ENCODE measurements at regions not wholly inside any gene's neighbourhood (a gene's known extent, or its start where the extent isn't known, plus 50 kb on each side); places are given as distances from the start of the nearest gene placed in this dataset.
"Not testable (repeated sequence)": the region's sequence is repeated elsewhere in the genome, so short reads cannot be mapped to it uniquely, and the experiment has no call there.

GRCh38 chr16:75965504-75966374 lies 239.4 kb upstream of the CPHXL start:
- no peaks in the 10 kb centered on the region for H3K4me1 Mint-ChIP-seq
- Histone ChIP-seq H3K27ac (ENCODE audit: low read depth, low read length) (no peak overlapping the region), H3K27me3 (ENCODE audit: control insufficient read depth in 2 of 2, insufficient read depth in 2 of 2, low read length in 2 of 2) (no peaks in the 10 kb centered on the region), H3K9me3 (ENCODE audit: control insufficient read depth in 2 of 3, low read length in 3 of 3) (no peaks in the 10 kb centered on the region), H3K36me3 (ENCODE audit: control insufficient read depth in 2 of 3, insufficient read depth in 3 of 3, low read length in 3 of 3) (no peaks in the 10 kb centered on the region), H3K4me1 (ENCODE audit: control insufficient read depth in 2 of 2, insufficient read depth in 2 of 2, low read length in 2 of 2) (no peaks in the 10 kb centered on the region), H3K4me3 (ENCODE audit: low read length) (no peak overlapping the region)
- peaks cover 0 to 13% (median 0%) of the 10 kb centered on the region in 11 donors for H3K9me3 Mint-ChIP-seq
- ChIA-PET POLR2A (no interaction called here), CTCF (no interaction called here)
- DNase-seq (no peak), ATAC-seq (no peak)
- H3K27me3 Mint-ChIP-seq, result peaks cover 0 to 4% (median 0%) of the 10 kb centered on the region in 5 donors
- intact Hi-C loops (cut with micrococcal nuclease), result no loop called here
- no peak overlapping the region for H3K27ac Mint-ChIP-seq
- no peaks in the 10 kb centered on the region for H3K36me3 Mint-ChIP-seq
- no peak overlapping the region for H3K4me3 Mint-ChIP-seq

- H3K36me3 Mint-ChIP-seq; H3K27ac Mint-ChIP-seq; H3K4me3 Mint-ChIP-seq; H3K36me3 ChIP-seq (ENCODE audit: control insufficient read depth in 2 of 3, insufficient read depth in 3 of 3, low read length in 3 of 3); H3K4me1 ChIP-seq (ENCODE audit: control insufficient read depth in 2 of 2, insufficient read depth in 2 of 2, low read length in 2 of 2); ATAC-seq; H3K4me1 Mint-ChIP-seq; H3K9me3 Mint-ChIP-seq; intact Hi-C loops (cut with micrococcal nuclease); H3K9me3 ChIP-seq (ENCODE audit: control insufficient read depth in 2 of 3, low read length in 3 of 3); CTCF ChIA-PET; DNase-seq; H3K27ac ChIP-seq (ENCODE audit: low read depth, low read length); H3K4me3 ChIP-seq (ENCODE audit: low read length); H3K27me3 Mint-ChIP-seq; H3K27me3 ChIP-seq (ENCODE audit: control insufficient read depth in 2 of 2, insufficient read depth in 2 of 2, low read length in 2 of 2); POLR2A ChIA-PET: not testable (repeated sequence)
These were observed 242.8 kb upstream of the CPHXL start for GRCh38 chr16:75969120-75969519.

DNA sequence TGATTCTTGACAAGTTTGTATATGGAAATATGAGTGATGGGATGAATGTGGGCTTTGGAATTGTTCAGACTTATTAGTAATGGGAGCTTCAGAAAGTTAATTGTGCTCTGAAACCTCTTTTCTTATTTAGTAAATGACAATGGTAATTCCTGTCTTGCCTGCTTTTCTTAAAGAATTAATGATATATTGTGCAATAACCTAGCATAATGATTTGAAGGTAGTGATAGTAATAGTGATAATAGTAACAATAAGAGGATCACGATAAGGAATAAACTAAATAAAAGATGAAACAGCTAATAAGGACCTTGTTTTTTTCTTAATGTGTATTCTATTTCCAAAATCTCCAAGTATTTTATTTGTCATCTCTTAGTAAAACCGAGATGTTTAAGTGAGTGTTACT lies 245.0 kb upstream of the CPHXL start:
- H3K4me3 ChIP-seq (ENCODE audit: low read length), result no peak overlapping the region
- H3K36me3 Mint-ChIP-seq, result no peaks in the 10 kb centered on the region
- no peak overlapping the region for H3K27ac ChIP-seq (ENCODE audit: low read depth, low read length)
- ATAC-seq (no peak), DNase-seq (no peak)
- H3K36me3 ChIP-seq (ENCODE audit: control insufficient read depth in 2 of 3, insufficient read depth in 3 of 3, low read length in 3 of 3), result no peaks in the 10 kb centered on the region
- H3K4me1 ChIP-seq (ENCODE audit: control insufficient read depth in 2 of 2, insufficient read depth in 2 of 2, low read length in 2 of 2), result no peaks in the 10 kb centered on the region
- intact Hi-C loops (cut with micrococcal nuclease), result no loop called here
- no peaks in the 10 kb centered on the region for H3K4me1 Mint-ChIP-seq
- no peaks in the 10 kb centered on the region for H3K9me3 ChIP-seq (ENCODE audit: control insufficient read depth in 2 of 3, low read length in 3 of 3)
- peaks cover 0 to 4% (median 0%) of the 10 kb centered on the region in 5 donors for H3K27me3 Mint-ChIP-seq
- no peak overlapping the region for H3K4me3 Mint-ChIP-seq
- no peaks in the 10 kb centered on the region for H3K27me3 ChIP-seq (ENCODE audit: control insufficient read depth in 2 of 2, insufficient read depth in 2 of 2, low read length in 2 of 2)
- POLR2A ChIA-PET, result no interaction called here
- CTCF ChIA-PET, result no interaction called here
- peaks cover 0 to 4% (median 0%) of the 10 kb centered on the region in 11 donors for H3K9me3 Mint-ChIP-seq
- no peak overlapping the region for H3K27ac Mint-ChIP-seq

DNA sequence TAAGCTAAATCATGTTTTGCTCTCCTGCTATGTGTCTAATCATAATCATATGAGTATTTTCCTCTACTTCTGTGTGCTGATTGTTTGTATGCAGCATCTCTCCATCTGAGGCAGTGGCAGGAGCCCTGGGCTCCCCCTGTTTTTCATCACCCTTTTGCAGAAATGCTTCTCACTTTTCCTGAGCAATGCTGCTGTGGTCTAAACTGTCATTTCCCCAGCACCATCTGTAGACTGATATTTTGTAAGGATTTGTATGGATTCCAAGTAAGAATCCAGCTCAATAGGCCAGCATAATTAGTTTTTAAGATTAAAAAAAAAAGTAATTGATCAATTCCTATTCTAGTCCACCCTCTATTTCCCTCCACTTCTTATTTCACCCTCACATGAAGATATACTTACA lies 257.0 kb upstream of the CPHXL start:
- intact Hi-C loops (cut with micrococcal nuclease), result no loop called here
- DNase-seq (no peak), ATAC-seq (no peak)
- Histone ChIP-seq H3K36me3 (ENCODE audit: control insufficient read depth in 2 of 3, insufficient read depth in 3 of 3, low read length in 3 of 3) (no peaks in the 10 kb centered on the region), H3K4me3 (ENCODE audit: low read length) (no peak overlapping the region), H3K4me1 (ENCODE audit: control insufficient read depth in 2 of 2, insufficient read depth in 2 of 2, low read length in 2 of 2) (no peaks in the 10 kb centered on the region), H3K27ac (ENCODE audit: low read depth, low read length) (no peak overlapping the region), H3K27me3 (ENCODE audit: control insufficient read depth in 2 of 2, insufficient read depth in 2 of 2, low read length in 2 of 2) (no peaks in the 10 kb centered on the region), H3K9me3 (ENCODE audit: control insufficient read depth in 2 of 3, low read length in 3 of 3) (no peaks in the 10 kb centered on the region)
- H3K36me3 Mint-ChIP-seq, result no peaks in the 10 kb centered on the region
- no peak overlapping the region for H3K4me3 Mint-ChIP-seq
- peaks cover 0 to 5% (median 0%) of the 10 kb centered on the region in 5 donors for H3K27me3 Mint-ChIP-seq
- H3K27ac Mint-ChIP-seq, result no peak overlapping the region
- peaks cover 1 to 12% (median 5%) of the 10 kb centered on the region in 11 donors for H3K9me3 Mint-ChIP-seq
- H3K4me1 Mint-ChIP-seq, result no peaks in the 10 kb centered on the region
- ChIA-PET POLR2A (no interaction called here), CTCF (no interaction called here)

DNA sequence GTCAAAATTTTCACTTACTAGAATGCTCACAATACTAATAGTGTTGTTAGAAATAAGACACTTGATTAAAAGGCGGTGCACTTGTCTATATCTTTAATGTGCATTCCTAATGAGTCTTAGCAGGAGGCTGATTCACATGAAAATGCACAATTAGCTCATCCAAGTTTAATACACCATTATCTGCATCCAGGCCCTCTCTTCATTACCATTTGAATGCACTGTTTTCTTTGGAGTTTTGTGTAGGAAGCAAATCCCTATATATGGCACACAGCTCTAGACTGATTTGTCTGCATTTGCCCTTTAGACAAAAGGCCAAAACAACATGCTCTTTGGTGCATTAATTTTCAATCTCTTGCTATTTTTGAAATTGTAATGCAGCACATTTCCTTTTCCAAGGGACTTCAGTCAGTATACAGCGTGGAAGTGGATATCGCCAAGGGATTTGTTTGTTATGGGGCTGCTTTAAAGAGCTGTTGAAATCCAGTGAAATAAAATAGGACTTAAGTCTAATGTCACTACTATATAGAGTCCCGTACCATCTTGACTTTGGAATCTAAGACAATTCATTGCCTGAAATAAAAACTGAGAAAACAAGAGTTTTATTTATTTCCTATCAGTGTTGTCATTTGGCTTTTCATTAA lies 257.6 kb upstream of the CPHXL start:
- H3K4me1 Mint-ChIP-seq, result no peaks in the 10 kb centered on the region
- POLR2A ChIA-PET, result no interaction called here
- Histone ChIP-seq H3K27me3 (ENCODE audit: control insufficient read depth in 2 of 2, insufficient read depth in 2 of 2, low read length in 2 of 2) (no peaks in the 10 kb centered on the region), H3K36me3 (ENCODE audit: control insufficient read depth in 2 of 3, insufficient read depth in 3 of 3, low read length in 3 of 3) (no peaks in the 10 kb centered on the region), H3K4me1 (ENCODE audit: control insufficient read depth in 2 of 2, insufficient read depth in 2 of 2, low read length in 2 of 2) (no peaks in the 10 kb centered on the region), H3K4me3 (ENCODE audit: low read length) (no peak overlapping the region), H3K27ac (ENCODE audit: low read depth, low read length) (no peak overlapping the region), H3K9me3 (ENCODE audit: control insufficient read depth in 2 of 3, low read length in 3 of 3) (no peaks in the 10 kb centered on the region)
- no peak overlapping the region for H3K4me3 Mint-ChIP-seq
- H3K36me3 Mint-ChIP-seq, result no peaks in the 10 kb centered on the region
- no peak overlapping the region for H3K27ac Mint-ChIP-seq
- DNase-seq (no peak), ATAC-seq (no peak)
- intact Hi-C loops (cut with micrococcal nuclease), result no loop called here
- CTCF ChIA-PET, result no interaction called here
- peaks cover 1 to 12% (median 4%) of the 10 kb centered on the region in 11 donors for H3K9me3 Mint-ChIP-seq
- H3K27me3 Mint-ChIP-seq, result peaks cover 0 to 5% (median 0%) of the 10 kb centered on the region in 5 donors

DNA sequence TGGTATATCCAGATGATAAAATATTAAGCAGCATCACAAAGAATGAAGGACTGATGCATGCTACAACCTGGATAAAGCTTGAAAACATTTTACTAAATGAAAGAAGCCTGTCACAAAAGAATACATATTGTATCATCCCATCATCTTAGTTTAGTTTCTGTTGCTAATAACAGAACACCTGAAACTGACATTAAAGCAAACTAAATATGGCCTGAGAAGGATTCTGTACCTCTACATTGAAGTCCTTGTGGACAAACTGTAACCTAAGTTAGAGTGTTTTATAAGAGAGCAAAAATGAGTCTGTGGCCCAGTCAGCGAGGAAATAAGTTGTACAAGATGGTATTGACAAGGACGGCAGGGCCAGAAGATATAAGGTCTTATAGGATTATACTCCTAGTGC lies 261.0 kb upstream of the CPHXL start:
- Histone ChIP-seq H3K36me3 (ENCODE audit: control insufficient read depth in 2 of 3, insufficient read depth in 3 of 3, low read length in 3 of 3) (no peaks in the 10 kb centered on the region), H3K4me1 (ENCODE audit: control insufficient read depth in 2 of 2, insufficient read depth in 2 of 2, low read length in 2 of 2) (no peaks in the 10 kb centered on the region), H3K9me3 (ENCODE audit: control insufficient read depth in 2 of 3, low read length in 3 of 3) (no peaks in the 10 kb centered on the region), H3K27me3 (ENCODE audit: control insufficient read depth in 2 of 2, insufficient read depth in 2 of 2, low read length in 2 of 2) (no peaks in the 10 kb centered on the region), H3K4me3 (ENCODE audit: low read length) (no peak overlapping the region), H3K27ac (ENCODE audit: low read depth, low read length) (no peak overlapping the region)
- H3K27ac Mint-ChIP-seq, result no peak overlapping the region
- peaks cover 0 to 5% (median 0%) of the 10 kb centered on the region in 5 donors for H3K27me3 Mint-ChIP-seq
- no peaks in the 10 kb centered on the region for H3K4me1 Mint-ChIP-seq
- ChIA-PET POLR2A (no interaction called here), CTCF (no interaction called here)
- DNase-seq (no peak), ATAC-seq (no peak)
- H3K9me3 Mint-ChIP-seq, result peaks cover 1 to 13% (median 4%) of the 10 kb centered on the region in 11 donors
- H3K4me3 Mint-ChIP-seq, result no peak overlapping the region
- H3K36me3 Mint-ChIP-seq, result no peaks in the 10 kb centered on the region
- intact Hi-C loops (cut with micrococcal nuclease), result no loop called here

GRCh38 chr16:75996491-75996890 lies 270.2 kb upstream of the CPHXL start:
- Mint-ChIP-seq H3K27me3 (no peaks in the 10 kb centered on the region), H3K9me3 (peaks cover 0 to 17% (median 2%) of the 10 kb centered on the region in 11 donors), H3K4me3 (no peak overlapping the region), H3K4me1 (no peaks in the 10 kb centered on the region), H3K36me3 (no peaks in the 10 kb centered on the region), H3K27ac (no peak overlapping the region)
- no peaks in the 10 kb centered on the region for H3K36me3 ChIP-seq (ENCODE audit: control insufficient read depth in 2 of 3, insufficient read depth in 3 of 3, low read length in 3 of 3)
- no peaks in the 10 kb centered on the region for H3K9me3 ChIP-seq (ENCODE audit: control insufficient read depth in 2 of 3, low read length in 3 of 3)
- H3K27me3 ChIP-seq (ENCODE audit: control insufficient read depth in 2 of 2, insufficient read depth in 2 of 2, low read length in 2 of 2), result no peaks in the 10 kb centered on the region
- intact Hi-C loops (cut with micrococcal nuclease), result no loop called here
- H3K4me3 ChIP-seq (ENCODE audit: low read length), result no peak overlapping the region
- ChIA-PET CTCF (interaction anchor here (0.6 kb wide), 1 partner anchor 1650 kb away, joined by 3 read pairs; no protein-coding TSS in a partner anchor), POLR2A (no interaction called here)
- DNase-seq (no peak), ATAC-seq (no peak)
- H3K4me1 ChIP-seq (ENCODE audit: control insufficient read depth in 2 of 2, insufficient read depth in 2 of 2, low read length in 2 of 2), result no peaks in the 10 kb centered on the region
- no peak overlapping the region for H3K27ac ChIP-seq (ENCODE audit: low read depth, low read length)

Measured in naive thymus-derived CD4-positive, alpha-beta T cell (primary cell).